ENCODE measurements at regions not wholly inside any gene's neighbourhood (a gene's known extent, or its start where the extent isn't known, plus 50 kb on each side); places are given as distances from the start of the nearest gene placed in this dataset.
"Not testable (repeated sequence)": the region's sequence is repeated elsewhere in the genome, so short reads cannot be mapped to it uniquely, and the experiment has no call there.

- Mint-ChIP-seq H3K36me3 (ENCODE audit: unreplicated experiment) (no peaks in the 10 kb centered on the region), H3K4me1 (ENCODE audit: unreplicated experiment) (no peaks in the 10 kb centered on the region), H3K9me3 (ENCODE audit: unreplicated experiment) (no peaks in the 10 kb centered on the region), H3K27me3 (ENCODE audit: unreplicated experiment) (peaks cover 3% of the 10 kb centered on the region), H3K4me3 (ENCODE audit: unreplicated experiment) (no peak overlapping the region), H3K27ac (ENCODE audit: unreplicated experiment) (no peak overlapping the region)
- no peak for TF ChIP-seq CTCF (IDR thresholded peaks at IDR 0.05)
- DNase-seq (ENCODE audit: extremely low spot score, unreplicated experiment), result no peak
Measured at GRCh38 chr12:97051341-97051740, 144.3 kb downstream of the NEDD1 start.

- TF ChIP-seq CTCF (IDR thresholded peaks at IDR 0.05), result no peak
- H3K27ac Mint-ChIP-seq (ENCODE audit: unreplicated experiment), result no peak overlapping the region
- H3K27me3 Mint-ChIP-seq (ENCODE audit: unreplicated experiment), result peaks cover 9% of the 10 kb centered on the region
- no peak for DNase-seq (ENCODE audit: extremely low spot score, unreplicated experiment)
- no peak overlapping the region for H3K4me3 Mint-ChIP-seq (ENCODE audit: unreplicated experiment)
- no peaks in the 10 kb centered on the region for H3K9me3 Mint-ChIP-seq (ENCODE audit: unreplicated experiment)
- no peaks in the 10 kb centered on the region for H3K36me3 Mint-ChIP-seq (ENCODE audit: unreplicated experiment)
- H3K4me1 Mint-ChIP-seq (ENCODE audit: unreplicated experiment), result no peaks in the 10 kb centered on the region
Measured at GRCh38 chr12:97061171-97061570, 154.1 kb downstream of the NEDD1 start.

GRCh38 chr12:97063292-97063935 lies 156.4 kb downstream of the NEDD1 start:
- Mint-ChIP-seq H3K4me1 (ENCODE audit: unreplicated experiment) (no peaks in the 10 kb centered on the region), H3K36me3 (ENCODE audit: unreplicated experiment) (no peaks in the 10 kb centered on the region), H3K9me3 (ENCODE audit: unreplicated experiment) (no peaks in the 10 kb centered on the region), H3K4me3 (ENCODE audit: unreplicated experiment) (no peak overlapping the region), H3K27ac (ENCODE audit: unreplicated experiment) (no peak overlapping the region), H3K27me3 (ENCODE audit: unreplicated experiment) (peaks cover 9% of the 10 kb centered on the region)
- no peak for TF ChIP-seq CTCF (IDR thresholded peaks at IDR 0.05)
- DNase-seq (ENCODE audit: extremely low spot score, unreplicated experiment), result no peak

- Mint-ChIP-seq H3K36me3 (ENCODE audit: unreplicated experiment) (no peaks in the 10 kb centered on the region), H3K27ac (ENCODE audit: unreplicated experiment) (no peak overlapping the region), H3K9me3 (ENCODE audit: unreplicated experiment) (no peaks in the 10 kb centered on the region), H3K27me3 (ENCODE audit: unreplicated experiment) (no peaks in the 10 kb centered on the region), H3K4me1 (ENCODE audit: unreplicated experiment) (no peaks in the 10 kb centered on the region), H3K4me3 (ENCODE audit: unreplicated experiment) (no peak overlapping the region)
- DNase-seq (ENCODE audit: extremely low spot score, unreplicated experiment), result no peak
- TF ChIP-seq CTCF (IDR thresholded peaks at IDR 0.05), result no peak
Measured at GRCh38 chr12:97075161-97075933, 168.3 kb downstream of the NEDD1 start.

- Mint-ChIP-seq H3K9me3 (ENCODE audit: unreplicated experiment) (no peaks in the 10 kb centered on the region), H3K27me3 (ENCODE audit: unreplicated experiment) (no peaks in the 10 kb centered on the region), H3K4me1 (ENCODE audit: unreplicated experiment) (no peaks in the 10 kb centered on the region), H3K36me3 (ENCODE audit: unreplicated experiment) (no peaks in the 10 kb centered on the region), H3K27ac (ENCODE audit: unreplicated experiment) (no peak overlapping the region), H3K4me3 (ENCODE audit: unreplicated experiment) (no peak overlapping the region)
- no peak for DNase-seq (ENCODE audit: extremely low spot score, unreplicated experiment)
- TF ChIP-seq CTCF (IDR thresholded peaks at IDR 0.05), result no peak
Measured at GRCh38 chr12:97075934-97076630, 169.0 kb downstream of the NEDD1 start.

GRCh38 chr12:97076912-97077311 lies 169.9 kb downstream of the NEDD1 start:
- not testable (repeated sequence) for H3K4me3 Mint-ChIP-seq (ENCODE audit: unreplicated experiment); H3K9me3 Mint-ChIP-seq (ENCODE audit: unreplicated experiment); H3K4me1 Mint-ChIP-seq (ENCODE audit: unreplicated experiment); H3K27me3 Mint-ChIP-seq (ENCODE audit: unreplicated experiment); H3K36me3 Mint-ChIP-seq (ENCODE audit: unreplicated experiment); H3K27ac Mint-ChIP-seq (ENCODE audit: unreplicated experiment); DNase-seq (ENCODE audit: extremely low spot score, unreplicated experiment)
